ENCODE measurements at regions not wholly inside any gene's neighbourhood (a gene's known extent, or its start where the extent isn't known, plus 50 kb on each side); places are given as distances from the start of the nearest gene placed in this dataset.

- Histone ChIP-seq H3K36me3 (no peaks in the 10 kb centered on the region), H3K27me3 (no peaks in the 10 kb centered on the region), H3K4me1 (no peaks in the 10 kb centered on the region), H3K4me3 (no peak overlapping the region), H3K27ac (no peak overlapping the region), H3K9me3 (no peaks in the 10 kb centered on the region)
- TF ChIP-seq CTCF (IDR thresholded peaks at IDR 0.05), result no peak
- intact Hi-C loops (cut with DNase I), result no loop called here
- ATAC-seq (no peak), DNase-seq (no peak)
Measured at GRCh38 chr2:185215497-185215896, 523.1 kb upstream of the FSIP2 start.

- Histone ChIP-seq H3K27ac (no peak overlapping the region), H3K27me3 (no peaks in the 10 kb centered on the region), H3K4me1 (no peaks in the 10 kb centered on the region), H3K9me3 (no peaks in the 10 kb centered on the region), H3K4me3 (no peak overlapping the region), H3K36me3 (no peaks in the 10 kb centered on the region)
- ATAC-seq, result no peak
- TF ChIP-seq CTCF (IDR thresholded peaks at IDR 0.05), result no peak
- DNase-seq, result no peak
- intact Hi-C loops (cut with DNase I), result no loop called here
Measured at GRCh38 chr2:185219981-185220380, 518.6 kb upstream of the FSIP2 start.

- no peak for ATAC-seq
- no peak for TF ChIP-seq CTCF (IDR thresholded peaks at IDR 0.05)
- Histone ChIP-seq H3K4me3 (no peak overlapping the region), H3K9me3 (no peaks in the 10 kb centered on the region), H3K27ac (no peak overlapping the region), H3K27me3 (no peaks in the 10 kb centered on the region), H3K4me1 (no peaks in the 10 kb centered on the region), H3K36me3 (no peaks in the 10 kb centered on the region)
- intact Hi-C loops (cut with DNase I), result no loop called here
- DNase-seq, result no peak
Measured at GRCh38 chr2:185222311-185222710, 516.3 kb upstream of the FSIP2 start.

- TF ChIP-seq CTCF (IDR thresholded peaks at IDR 0.05), result no peak
- H3K27me3 ChIP-seq, result no peaks in the 10 kb centered on the region
Measured at GRCh38 chr2:185227391-185227790, 511.2 kb upstream of the FSIP2 start.

GRCh38 chr2:185239491-185239890 is 499.1 kb upstream of the FSIP2 start:
- H3K9me3 ChIP-seq, result peaks cover 0 to 25% of the 10 kb centered on the region in 2 donors
- no peak overlapping the region for H3K27ac ChIP-seq
- TF ChIP-seq CTCF (IDR thresholded peaks at IDR 0.05), result no peak
- no peaks in the 10 kb centered on the region for H3K36me3 ChIP-seq
- no peaks in the 10 kb centered on the region for H3K27me3 ChIP-seq
- no peak overlapping the region for H3K4me3 ChIP-seq
- intact Hi-C loops (cut with DNase I), result no loop called here
- DNase-seq, result no peak
- no peaks in the 10 kb centered on the region for H3K4me1 ChIP-seq
- ATAC-seq, result no peak

More at GRCh38 chr2:185227391-185227790, 511.2 kb upstream of the FSIP2 start:
- Histone ChIP-seq H3K4me3 (no peak overlapping the region), H3K36me3 (no peaks in the 10 kb centered on the region), H3K27ac (no peak overlapping the region), H3K9me3 (no peaks in the 10 kb centered on the region), H3K4me1 (no peaks in the 10 kb centered on the region)
- ATAC-seq, result no peak
- DNase-seq, result no peak
- intact Hi-C loops (cut with DNase I), result no loop called here

Data from left lung (tissue), 4 donors.